ENCODE measurements at regions not wholly inside any gene's neighbourhood (a gene's known extent, or its start where the extent isn't known, plus 50 kb on each side); places are given as distances from the start of the nearest gene placed in this dataset.

GRCh38 chr5:154603485-154603884 lies 125.5 kb upstream of the HAND1 start:
- TF ChIP-seq CTCF (IDR thresholded peaks at IDR 0.05; ENCODE audit: low read depth, low read length) (no peak), EZH2phosphoT487 (IDR thresholded peaks at IDR 0.05; ENCODE audit: low read depth) (no peak)

All from OCI-LY3 (cell line).